Colonic mucosa (tissue), 4 donors: ENCODE measurements at regions not wholly inside any gene's neighbourhood (a gene's known extent, or its start where the extent isn't known, plus 50 kb on each side); places are given as distances from the start of the nearest gene placed in this dataset.

Experiments
- DNase-seq: peaks from one replicate; pipeline ENCODE4 v3.0.0-alpha.2; 2020
- H3K27ac ChIP-seq: fragments of 200-600 bp; one replicate; pipeline ENCODE4 v1.8.0; 2021
- H3K27me3 ChIP-seq: fragments of 200-600 bp; one replicate; pipeline ENCODE4 v1.8.0; 2021
- H3K36me3 ChIP-seq: fragments of 200-600 bp; one replicate; pipeline ENCODE4 v1.8.0; 2021
- H3K4me1 ChIP-seq: fragments of 200-600 bp; one replicate; pipeline ENCODE4 v1.8.0; 2021; ENCODE audit warnings: mild to moderate bottlenecking
- H3K4me3 ChIP-seq: fragments of 200-600 bp; one replicate; pipeline ENCODE4 v1.8.0; 2021
- H3K9ac ChIP-seq, 2 donors: one replicate each; pipeline ENCODE4 v1.7.0; 2013; ENCODE audit warnings: control low read depth in 2 of 2, low read depth in 2 of 2, low read length in 2 of 2
- H3K9me3 ChIP-seq: fragments of 200-600 bp; one replicate; pipeline ENCODE4 v1.8.0; 2021
- CTCF ChIP-seq: fragments of 200-600 bp; IDR thresholded peaks from one replicate; pipeline ENCODE4 v1.8.0; 2022; ENCODE audit warnings: antibody characterized with exemption, mild to moderate bottlenecking
- intact Hi-C: fragments of 100-400 bp; cut with DNase I; formaldehyde crosslinking; loops from one replicate; pipeline ENCODE4 v1.14.1; 2022
- donor health status: healthy.
- donor health status: DM: no; HTN: no; CAD: no.
- donor health status: DM: no; HTN: no; CAD: no.

DNA sequence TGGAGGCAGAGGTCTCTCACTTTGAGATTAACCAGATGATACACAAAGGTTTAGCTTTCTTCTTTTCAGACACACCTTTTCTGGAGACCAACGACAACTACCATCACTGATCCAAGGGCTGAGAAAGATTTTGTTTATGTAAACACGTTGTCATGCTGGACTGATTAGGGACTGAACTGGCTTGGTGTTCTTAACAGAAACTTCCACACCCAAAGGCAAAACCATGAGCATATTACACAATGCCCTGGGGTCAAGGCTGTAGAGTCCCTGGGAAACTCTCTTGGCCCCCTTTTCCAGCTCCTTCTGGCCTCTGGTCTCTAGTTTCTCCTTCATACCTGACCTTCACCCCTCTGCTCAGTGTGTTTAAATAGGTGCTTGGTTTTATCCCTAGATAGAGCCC, 447.0 kb upstream of the TCF4 start:
- TF ChIP-seq CTCF: no peak
- intact Hi-C loops: no loop called here
- Histone ChIP-seq H3K9me3 (no peaks in the 10 kb centered on the region), H3K9ac (no peak overlapping the region), H3K36me3 (no peaks in the 10 kb centered on the region), H3K27ac (no peak overlapping the region), H3K4me3 (no peak overlapping the region), H3K27me3 (no peaks in the 10 kb centered on the region), H3K4me1 (no peaks in the 10 kb centered on the region)
- no peak for DNase-seq

DNA sequence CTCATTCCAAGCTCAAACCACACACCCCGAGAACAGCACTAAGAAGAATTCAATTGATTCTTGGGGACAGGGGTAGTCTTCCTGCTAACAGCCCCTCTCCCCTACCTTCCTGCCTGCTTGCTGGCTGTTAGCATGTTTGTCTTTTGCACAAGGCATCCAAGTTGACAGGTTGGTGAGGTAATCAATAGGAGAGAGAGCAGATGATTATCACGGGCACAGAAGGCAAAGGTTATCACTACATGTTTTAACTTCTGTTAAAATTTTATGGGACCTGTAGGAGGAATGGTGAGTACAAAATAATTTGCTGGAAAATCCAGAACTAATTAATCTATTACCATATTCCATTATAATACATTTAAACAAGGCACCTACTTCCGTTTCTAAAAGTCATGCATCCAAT, 442.1 kb upstream of the TCF4 start:
- Histone ChIP-seq H3K27ac (no peak overlapping the region), H3K4me3 (no peak overlapping the region), H3K36me3 (no peaks in the 10 kb centered on the region), H3K9ac (no peak overlapping the region), H3K27me3 (no peaks in the 10 kb centered on the region), H3K4me1 (no peaks in the 10 kb centered on the region), H3K9me3 (no peaks in the 10 kb centered on the region)
- no peak for TF ChIP-seq CTCF
- intact Hi-C loops: no loop called here
- DNase-seq: no peak

DNA sequence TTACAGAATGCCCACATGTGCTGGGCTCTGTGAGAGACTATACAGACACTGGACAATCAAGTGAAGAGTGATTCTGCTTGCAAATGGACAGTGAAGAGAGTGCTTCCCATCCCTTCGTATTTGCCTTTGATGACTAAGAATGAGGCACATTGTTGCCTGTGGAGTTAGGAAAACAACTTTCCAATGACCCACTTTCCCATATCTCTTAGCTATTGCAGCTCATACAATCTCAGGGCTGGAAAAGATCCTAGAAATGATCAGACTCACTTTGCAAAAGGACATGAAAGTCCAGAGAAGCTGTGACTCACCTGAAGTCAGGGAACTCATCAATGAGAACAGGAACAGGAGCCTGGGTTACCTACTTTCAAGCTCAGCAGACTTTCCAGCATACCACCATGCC, 440.5 kb upstream of the TCF4 start:
- H3K27me3 ChIP-seq: no peaks in the 10 kb centered on the region
- H3K4me1 ChIP-seq: no peaks in the 10 kb centered on the region

DNA sequence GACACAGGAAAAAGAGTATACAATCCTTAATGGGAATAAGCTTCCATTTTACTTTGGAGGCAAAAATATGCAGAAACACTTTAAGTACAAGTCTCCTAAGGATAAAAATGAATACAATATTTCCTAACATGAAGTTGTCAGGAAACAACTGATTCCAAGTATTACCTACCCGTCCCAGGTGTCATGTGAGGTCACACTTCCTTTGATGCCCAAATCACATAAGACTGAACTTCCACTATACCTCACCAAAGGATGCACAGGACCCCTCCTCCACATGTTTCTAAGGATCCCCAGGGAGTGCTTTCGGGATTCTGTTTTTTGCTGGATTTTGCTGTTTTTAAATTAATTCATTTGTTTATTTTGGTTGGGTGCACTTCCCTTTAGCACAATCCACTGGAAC, 438.5 kb upstream of the TCF4 start:
- Histone ChIP-seq H3K36me3 (no peaks in the 10 kb centered on the region), H3K4me1 (no peaks in the 10 kb centered on the region), H3K4me3 (no peak overlapping the region), H3K27ac (no peak overlapping the region), H3K27me3 (no peaks in the 10 kb centered on the region), H3K9me3 (no peaks in the 10 kb centered on the region), H3K9ac (no peak overlapping the region)
- intact Hi-C loops: no loop called here
- TF ChIP-seq CTCF: no peak
- DNase-seq: no peak

More for the DNA sequence above, 440.5 kb upstream of the TCF4 start:
- TF ChIP-seq CTCF: no peak
- H3K36me3 ChIP-seq: no peaks in the 10 kb centered on the region
- H3K4me3 ChIP-seq: no peak overlapping the region
- intact Hi-C loops: no loop called here
- H3K27ac ChIP-seq: no peak overlapping the region
- DNase-seq: no peak
- H3K9ac ChIP-seq: no peak overlapping the region
- H3K9me3 ChIP-seq: no peaks in the 10 kb centered on the region

DNA sequence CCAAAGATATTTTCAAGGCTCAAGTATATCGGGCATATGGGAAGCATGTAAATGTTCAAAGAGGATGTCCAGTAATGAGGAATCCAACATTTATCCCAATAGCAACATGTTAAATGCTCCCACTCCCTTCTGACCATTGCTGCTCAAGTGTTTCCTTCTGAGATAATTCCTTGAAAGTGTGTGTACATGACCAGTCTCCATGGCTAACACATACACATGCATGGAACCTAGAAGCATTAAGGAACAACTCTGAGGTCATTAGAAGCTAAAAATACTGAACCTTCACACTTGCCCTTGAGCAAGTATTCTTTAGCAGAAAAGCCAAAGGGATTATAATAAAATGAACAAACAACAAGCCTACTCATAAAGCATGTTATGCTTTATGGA, 433.8 kb upstream of the TCF4 start:
- Histone ChIP-seq H3K27me3 (no peaks in the 10 kb centered on the region), H3K27ac (no peak overlapping the region), H3K9ac (no peak overlapping the region), H3K9me3 (no peaks in the 10 kb centered on the region), H3K4me1 (no peaks in the 10 kb centered on the region), H3K36me3 (no peaks in the 10 kb centered on the region), H3K4me3 (no peak overlapping the region)
- no peak for TF ChIP-seq CTCF
- DNase-seq: no peak
- intact Hi-C loops: no loop called here
